GM12878 (cell line): ENCODE measurements at regions not wholly inside any gene's neighbourhood (a gene's known extent, or its start where the extent isn't known, plus 50 kb on each side); places are given as distances from the start of the nearest gene placed in this dataset.

Experiments used
- ATAC-seq: fragments of 200-7000 bp; cut with Tn5 transposase; 3 replicates; pipeline ENCODE4 v1.9.1; 2020; ENCODE audit warnings: mild to moderate bottlenecking, moderate library complexity
- BruUV-seq: library from RNA; stranded (reverse); fragments of 400-500 nt; replicated peaks from 2 replicates; lab custom pipeline; 2021; lab: Mats Ljungman, UMichigan
- CTCF ChIA-PET: fragments of 300-600 bp; sonication (Branson Sonifier 250); formaldehyde crosslinking; extraction: SDS; loops from one replicate; lab custom pipeline; 2021; ENCODE audit warnings: inconsistent platforms; lab: Yijun Ruan, JAX
- POLR2A ChIA-PET: fragments of 350-600 bp; formaldehyde crosslinking; extraction: SDS; loops from one replicate; lab custom pipeline; 2021; ENCODE audit warnings: inconsistent platforms; lab: Charles Lee
- RAD21 ChIA-PET: fragments of 300-600 bp; sonication (Branson Sonifier 250); formaldehyde crosslinking; loops from one replicate; lab custom pipeline; 2023; ENCODE audit warnings: antibody characterized with exemption; ENCODE audit not compliant: unreplicated experiment; lab: Charles Lee
- SMC1A ChIA-PET: fragments of 300-600 bp; sonication (Branson Sonifier 250); formaldehyde crosslinking; loops from one replicate; lab custom pipeline; 2023; ENCODE audit not compliant: unreplicated experiment, uncharacterized antibody; lab: Charles Lee
- DNase-seq: peaks from one replicate; pipeline ENCODE4 v3.0.0-alpha.2; 2011; ENCODE audit warnings: low read depth, low spot score
- FAIRE-seq: peaks from 3 replicates; lab custom pipeline; 2011; peaks lifted over from hg19 to GRCh38; lab: Jason Lieb, UNC
- H2AFZ ChIP-seq: 2 replicates; pipeline ENCODE4 v1.6.0; 2011; ENCODE audit warnings: low read depth, low read length, control low read depth; ENCODE audit not compliant: control insufficient read depth
- H3K27ac ChIP-seq: 2 replicates; pipeline ENCODE4 v1.5.1; 2011; ENCODE audit warnings: control low read depth; ENCODE audit not compliant: control insufficient read depth, insufficient read depth
- H3K27me3 ChIP-seq, 2 experiments: replicated peaks in 1 of 2; 2 replicates each; pipeline versions ENCODE4 v1.6.0 to v1.6.1; 2011; ENCODE audit warnings: low read length in 1 of 2; ENCODE audit not compliant: control insufficient read depth in 2 of 2, insufficient read depth in 2 of 2
- H3K36me3 ChIP-seq, 2 experiments: 2 replicates each; pipeline ENCODE4 v1.5.1; 2011; ENCODE audit warnings: low read length in 1 of 2; ENCODE audit not compliant: control insufficient read depth in 2 of 2, insufficient read depth in 2 of 2
- H3K4me1 ChIP-seq: 2 replicates; pipeline ENCODE4 v1.6.1; 2011; ENCODE audit warnings: mild to moderate bottlenecking, low read length, moderate library complexity, mixed read lengths; ENCODE audit not compliant: control insufficient read depth, insufficient read depth
- H3K4me2 ChIP-seq: 2 replicates; pipeline ENCODE4 v1.6.0; 2011; ENCODE audit warnings: control low read depth; ENCODE audit not compliant: control insufficient read depth, insufficient read depth
- H3K4me3 ChIP-seq: fragments of 200-600 bp; sonication (generic); 2 replicates; pipeline ENCODE4 v1.5.1; 2016
- H3K79me2 ChIP-seq: 2 replicates; pipeline ENCODE4 v1.6.0; 2011; ENCODE audit warnings: low read length; ENCODE audit not compliant: control insufficient read depth, insufficient read depth
- H3K9ac ChIP-seq: 2 replicates; pipeline ENCODE4 v1.8.0; 2011; ENCODE audit warnings: low read length, control low read depth, mixed read lengths; ENCODE audit not compliant: control insufficient read depth, insufficient read depth
- H3K9me3 ChIP-seq: replicated peaks from 3 replicates; pipeline ENCODE4 v1.5.1; 2011; ENCODE audit warnings: mild to moderate bottlenecking, low read length; ENCODE audit not compliant: control insufficient read depth, insufficient read depth
- H4K20me1 ChIP-seq: 2 replicates; pipeline ENCODE4 v1.6.0; 2011; ENCODE audit not compliant: control insufficient read depth, insufficient read depth
- ATF7 ChIP-seq: fragments of 450-650 bp; IDR thresholded peaks from 2 replicates; pipeline ENCODE4 v1.6.1; 2016; ENCODE audit warnings: low read depth, mild to moderate bottlenecking
- HDAC2 ChIP-seq: fragments of 200-600 bp; sonication (generic); IDR thresholded peaks from 2 replicates; pipeline ENCODE4 v1.6.1; 2017
- KAT2A ChIP-seq: conservative IDR thresholded peaks from 2 replicates; pipeline ENCODE4 v1.6.1; 2011; ENCODE audit warnings: low read depth, low read length; ENCODE audit not compliant: control insufficient read depth
- KDM1A ChIP-seq: fragments of 200-600 bp; sonication (generic); IDR thresholded peaks from 2 replicates; pipeline ENCODE4 v1.6.1; 2016; ENCODE audit warnings: borderline replicate concordance
- LARP7 ChIP-seq: fragments of 450-650 bp; IDR thresholded peaks from 2 replicates; pipeline ENCODE4 v1.6.1; 2017; ENCODE audit warnings: mild to moderate bottlenecking
- MEF2A ChIP-seq: IDR thresholded peaks from 2 replicates; pipeline ENCODE4 v1.6.1; 2011; ENCODE audit warnings: low read depth, mild to moderate bottlenecking, low read length, moderate library complexity; ENCODE audit not compliant: insufficient read depth
- MYC ChIP-seq: IDR thresholded peaks from 2 replicates; pipeline ENCODE4 v1.6.1; 2011; ENCODE audit warnings: mild to moderate bottlenecking, low read length, moderate library complexity, inconsistent platforms; ENCODE audit not compliant: insufficient read depth, insufficient replicate concordance, insufficient read length, severe bottlenecking
- PML ChIP-seq: IDR thresholded peaks from 2 replicates; pipeline ENCODE4 v1.6.1; 2012; ENCODE audit warnings: low read length, inconsistent platforms
- RCOR1 ChIP-seq: conservative IDR thresholded peaks from 2 replicates; pipeline ENCODE4 v1.6.1; 2012; ENCODE audit warnings: low read depth, low read length, improper control_type of control experiment
- RELA ChIP-seq: fragments of 450-650 bp; IDR thresholded peaks from 2 replicates; pipeline ENCODE4 v1.8.0; 2014; ENCODE audit warnings: borderline replicate concordance; ENCODE audit not compliant: partially characterized antibody
- SKIL ChIP-seq: fragments of 450-650 bp; IDR thresholded peaks from 2 replicates; pipeline ENCODE4 v1.6.1; 2017; ENCODE audit warnings: mild to moderate bottlenecking, low read depth, inconsistent platforms; ENCODE audit not compliant: poor library complexity, severe bottlenecking
- SMAD1 ChIP-seq: fragments of 450-650 bp; IDR thresholded peaks from 2 replicates; pipeline ENCODE4 v1.6.1; 2018; ENCODE audit warnings: mild to moderate bottlenecking, low read depth; ENCODE audit not compliant: partially characterized antibody
- SMAD5 ChIP-seq: IDR thresholded peaks from 2 replicates; pipeline ENCODE4 v1.6.1; 2016; ENCODE audit warnings: antibody characterized with exemption, low read depth
- SREBF1 ChIP-seq: IDR thresholded peaks from 2 replicates; pipeline ENCODE4 v1.6.1; 2012; ENCODE audit warnings: mild to moderate bottlenecking, low read length
- SRF ChIP-seq, 2 experiments: IDR thresholded peaks; 2 replicates each; pipeline ENCODE4 v1.6.1; 2011; ENCODE audit warnings: low read depth in 2 of 2, low read length in 2 of 2, mild to moderate bottlenecking in 1 of 2, moderate library complexity in 1 of 2
- ZBTB33 ChIP-seq: fragments of 450-650 bp; IDR thresholded peaks from 2 replicates; pipeline ENCODE4 v1.6.1; 2017; ENCODE audit warnings: mild to moderate bottlenecking
- ZNF274 ChIP-seq: IDR thresholded peaks from one replicate; pipeline ENCODE4 v1.8.0; 2011; ENCODE audit not compliant: insufficient read length, insufficient read depth
- WGBS: methylation state at CpG from one replicate; pipeline ENCODE4 v1.1.6; 2016; ENCODE audit warnings: low lambda C conversion rate; ENCODE audit not compliant: insufficient replicate concordance, insufficient coverage; ENCODE audit errors: missing lambda C conversion rate; 5-methylcytosine and 5-hydroxymethylcytosine counted together
- in situ Hi-C: fragments of 300-500 bp; cut with MboI; formaldehyde crosslinking; loops from 9 replicates; pipeline ENCODE4 v1.14.3; 2018; ENCODE audit warnings: mixed read lengths
- intact Hi-C: fragments of 100-400 bp; cut with micrococcal nuclease; formaldehyde crosslinking; loops from one replicate; pipeline ENCODE4 v1.14.2; 2022; ENCODE audit not compliant: unreplicated experiment
- TF ChIP-seq, protein P1 (sequence below): fragments of 450-650 bp; formaldehyde crosslinking; IDR thresholded peaks from 2 replicates; pipeline ENCODE4 v1.5.0; 2022; ENCODE audit warnings: mild to moderate bottlenecking, missing genetic modification characterization

DNA sequence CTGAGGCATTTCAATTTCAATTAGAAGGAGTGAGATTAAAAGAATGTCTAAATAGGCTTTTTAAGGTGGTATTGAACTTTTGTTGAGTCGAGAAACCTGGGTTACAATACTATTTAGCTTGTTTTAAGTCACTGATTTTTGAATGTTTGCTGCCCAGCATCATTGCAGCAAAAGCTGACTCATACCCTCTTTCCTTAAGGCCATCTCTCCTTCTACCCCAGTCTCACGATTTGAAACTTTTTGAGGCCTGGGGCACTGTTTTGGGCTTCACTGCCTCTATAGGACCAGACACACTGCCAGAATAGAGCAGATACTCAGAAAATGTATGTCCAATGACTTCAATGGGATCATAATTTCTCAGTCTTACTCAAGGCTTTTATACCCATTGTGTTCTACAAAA lies 319.6 kb upstream of the TGFBR2 start:
- H3K4me1 ChIP-seq = no peaks in the 10 kb centered on the region
- H3K9me3 ChIP-seq = no peaks in the 10 kb centered on the region
- no peaks in the 10 kb centered on the region for H4K20me1 ChIP-seq
- WGBS = 9% methylated on average over 2 of the region's 2 CpGs
- TF ChIP-seq ZNF274 (no peak), RELA (no peak), SREBF1 (no peak), RCOR1 (no peak), SMAD1 (no peak), ZBTB33 (no peak), SKIL (no peak), HDAC2 (no peak), PML (no peak), MYC (no peak), KDM1A (no peak), SMAD5 (no peak), MEF2A (no peak), LARP7 (no peak), SRF (IDR thresholded peaks at IDR 0.05; ENCODE audit: low read depth in 2 of 2, low read length in 2 of 2) (no peak), KAT2A (no peak), ATF7 (no peak)
- TF ChIP-seq, protein P1, sequence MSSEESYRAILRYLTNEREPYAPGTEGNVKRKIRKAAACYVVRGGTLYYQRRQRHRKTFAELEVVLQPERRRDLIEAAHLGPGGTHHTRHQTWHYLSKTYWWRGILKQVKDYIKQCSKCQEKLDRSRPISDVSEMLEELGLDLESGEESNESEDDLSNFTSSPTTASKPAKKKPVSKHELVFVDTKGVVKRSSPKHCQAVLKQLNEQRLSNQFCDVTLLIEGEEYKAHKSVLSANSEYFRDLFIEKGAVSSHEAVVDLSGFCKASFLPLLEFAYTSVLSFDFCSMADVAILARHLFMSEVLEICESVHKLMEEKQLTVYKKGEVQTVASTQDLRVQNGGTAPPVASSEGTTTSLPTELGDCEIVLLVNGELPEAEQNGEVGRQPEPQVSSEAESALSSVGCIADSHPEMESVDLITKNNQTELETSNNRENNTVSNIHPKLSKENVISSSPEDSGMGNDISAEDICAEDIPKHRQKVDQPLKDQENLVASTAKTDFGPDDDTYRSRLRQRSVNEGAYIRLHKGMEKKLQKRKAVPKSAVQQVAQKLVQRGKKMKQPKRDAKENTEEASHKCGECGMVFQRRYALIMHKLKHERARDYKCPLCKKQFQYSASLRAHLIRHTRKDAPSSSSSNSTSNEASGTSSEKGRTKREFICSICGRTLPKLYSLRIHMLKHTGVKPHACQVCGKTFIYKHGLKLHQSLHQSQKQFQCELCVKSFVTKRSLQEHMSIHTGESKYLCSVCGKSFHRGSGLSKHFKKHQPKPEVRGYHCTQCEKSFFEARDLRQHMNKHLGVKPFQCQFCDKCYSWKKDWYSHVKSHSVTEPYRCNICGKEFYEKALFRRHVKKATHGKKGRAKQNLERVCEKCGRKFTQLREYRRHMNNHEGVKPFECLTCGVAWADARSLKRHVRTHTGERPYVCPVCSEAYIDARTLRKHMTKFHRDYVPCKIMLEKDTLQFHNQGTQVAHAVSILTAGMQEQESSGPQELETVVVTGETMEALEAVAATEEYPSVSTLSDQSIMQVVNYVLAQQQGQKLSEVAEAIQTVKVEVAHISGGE = no peak
- H3K27ac ChIP-seq = no peak overlapping the region
- ATAC-seq (no peak), DNase-seq (no peak), FAIRE-seq (no peak)
- no TSS peak for BruUV-seq
- H3K79me2 ChIP-seq = no peaks in the 10 kb centered on the region
- in situ Hi-C loops = no loop called here
- ChIA-PET POLR2A (no interaction called here), SMC1A (no interaction called here), CTCF (no interaction called here), RAD21 (no interaction called here)
- H3K36me3 ChIP-seq = no peaks in the 10 kb centered on the region
- H3K27me3 ChIP-seq = no peaks in the 10 kb centered on the region
- no peak overlapping the region for H2AFZ ChIP-seq
- intact Hi-C loops = no loop called here
- H3K4me3 ChIP-seq = no peak overlapping the region
- no peak overlapping the region for H3K4me2 ChIP-seq
- H3K9ac ChIP-seq = no peak overlapping the region
